Activated CD8-positive, alpha-beta memory T cell treated with anti-CD3 and anti-CD28 coated beads for 48 hours (primary cell): ENCODE measurements at regions not wholly inside any gene's neighbourhood (a gene's known extent, or its start where the extent isn't known, plus 50 kb on each side); places are given as distances from the start of the nearest gene placed in this dataset.

ENCODE experiments used
- DNase-seq, 3 experiments: peaks; one replicate each; pipeline ENCODE4 v3.0.0-alpha.2; 2020; ENCODE audit warnings: low read depth in 2 of 3, low spot score in 2 of 3

DNA sequence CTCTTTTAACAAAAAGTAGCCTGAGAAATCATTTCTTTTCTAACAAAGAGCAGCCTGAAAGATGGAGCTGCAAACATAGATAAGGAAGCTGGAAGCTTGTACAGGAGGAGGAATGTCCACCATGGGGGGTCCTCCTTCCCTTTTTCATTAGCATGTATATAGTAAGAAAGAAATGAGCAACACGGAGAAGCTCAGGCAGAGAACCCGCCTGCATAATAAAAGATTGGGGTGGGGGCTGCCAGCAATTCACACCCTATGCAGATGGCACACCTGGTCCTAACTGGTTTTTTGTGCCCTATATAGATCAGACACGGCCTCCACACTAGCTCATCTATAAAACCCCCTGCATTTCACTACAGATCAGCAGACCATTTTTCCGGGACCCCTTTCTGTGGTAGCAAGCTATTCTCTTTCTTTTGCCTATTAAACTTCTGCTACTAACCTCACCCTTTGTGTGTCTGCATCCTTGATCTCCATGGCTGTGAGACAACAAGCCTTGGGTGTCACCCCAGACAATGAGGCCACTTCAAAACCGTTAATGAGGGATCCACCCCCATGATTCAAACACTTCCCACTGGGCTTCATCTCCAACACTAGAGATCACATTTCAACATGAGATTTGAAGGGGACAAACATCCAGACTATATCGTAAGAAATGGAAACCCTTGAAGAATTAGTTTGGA, 167.5 kb upstream of the FREM2 start:
- no peak for DNase-seq

DNA sequence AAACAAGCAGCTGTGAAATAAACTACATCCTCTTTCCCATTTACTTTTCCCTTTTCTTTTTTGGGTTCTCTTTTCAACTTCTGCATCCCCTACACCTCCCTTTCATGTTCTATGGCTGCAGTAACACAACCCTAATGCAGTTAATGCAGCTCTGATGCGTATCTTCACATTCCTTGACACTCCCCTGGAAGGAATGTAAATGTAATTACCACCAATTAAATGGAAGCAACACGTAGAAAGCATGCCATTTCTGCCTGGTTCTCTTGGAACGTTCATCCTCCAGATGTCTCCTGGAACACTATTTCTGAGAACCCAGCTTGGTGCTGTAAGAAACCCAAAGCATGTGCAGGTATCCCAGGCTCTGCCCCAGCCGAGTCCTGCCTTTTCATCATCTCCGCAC, 166.8 kb upstream of the FREM2 start:
- no peak for DNase-seq

DNA sequence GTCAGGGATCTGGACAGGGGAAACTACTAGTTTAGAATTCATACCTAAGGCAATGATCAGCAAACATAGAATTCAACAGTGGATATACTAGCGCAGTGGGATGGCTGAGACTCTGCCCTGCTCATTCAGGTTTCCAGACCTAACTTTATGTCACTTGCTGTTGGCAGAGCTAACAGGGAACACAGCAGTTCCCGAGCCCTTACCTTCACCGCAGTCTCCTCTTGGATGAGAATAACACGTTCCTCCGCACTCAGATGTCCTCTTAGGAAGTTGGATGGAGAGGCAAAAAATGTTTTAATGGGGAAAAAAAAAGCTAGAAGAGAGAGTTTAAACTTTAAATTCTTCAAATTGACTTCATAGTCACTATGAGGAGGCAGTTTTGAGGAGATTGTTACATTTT, 159.7 kb upstream of the FREM2 start:
- no peak for DNase-seq

DNA sequence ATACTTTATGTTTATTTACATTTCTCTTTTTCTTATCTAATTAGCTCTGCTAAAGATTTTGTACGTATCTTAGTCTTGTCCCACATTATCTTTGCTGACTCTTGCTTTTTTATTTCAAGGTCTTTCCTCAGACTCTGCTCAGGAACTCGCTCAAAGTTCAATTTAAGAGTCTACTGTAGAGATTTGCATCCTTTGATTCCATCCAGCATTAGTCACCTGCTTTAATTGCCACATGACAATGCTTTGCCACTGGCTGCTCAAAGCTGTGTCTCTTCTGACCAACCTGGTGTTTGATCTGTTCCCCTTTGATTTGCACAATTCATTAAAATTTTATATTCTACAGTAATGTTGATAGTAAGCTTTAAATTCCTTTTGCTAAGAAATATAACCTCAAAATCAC, 157.9 kb upstream of the FREM2 start:
- no peak for DNase-seq

DNA sequence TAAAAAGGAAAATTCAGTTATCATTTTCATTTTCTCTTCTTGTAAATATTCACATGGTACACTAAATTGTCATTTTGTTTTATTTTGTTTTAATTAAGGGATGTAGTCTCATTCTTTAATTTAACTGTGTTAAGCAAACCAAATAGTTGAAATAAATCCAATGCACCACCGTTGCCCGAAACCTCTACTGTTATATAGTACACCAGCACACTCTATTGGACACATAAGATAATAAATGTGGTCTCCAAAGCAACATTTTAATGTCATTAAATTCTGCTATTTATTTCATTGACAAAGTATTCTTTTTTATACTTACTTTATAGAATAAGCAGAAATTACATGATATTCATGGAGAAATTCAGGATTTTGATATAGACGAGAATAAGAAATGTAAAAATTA, 156.4 kb upstream of the FREM2 start:
- DNase-seq = no peak

DNA sequence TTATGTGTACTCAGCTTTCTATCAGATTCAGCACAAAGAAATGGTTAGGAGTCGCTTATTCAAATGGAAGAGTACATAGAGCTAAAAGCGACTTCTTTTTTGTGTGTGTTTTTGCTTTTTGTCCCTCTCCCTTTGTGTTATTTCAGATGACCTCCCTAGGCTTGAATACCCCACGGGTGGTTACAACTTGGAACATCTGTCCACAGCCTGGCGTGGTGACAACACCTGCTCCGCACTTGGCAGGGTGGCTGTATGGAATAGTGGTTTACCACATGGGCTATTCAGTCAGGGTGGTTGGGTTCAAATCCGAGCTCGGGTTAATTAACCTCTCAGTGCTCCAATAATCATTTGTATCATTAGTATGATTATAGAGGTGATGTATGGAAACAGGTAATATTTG, 151.6 kb upstream of the FREM2 start:
- no peak for DNase-seq

DNA sequence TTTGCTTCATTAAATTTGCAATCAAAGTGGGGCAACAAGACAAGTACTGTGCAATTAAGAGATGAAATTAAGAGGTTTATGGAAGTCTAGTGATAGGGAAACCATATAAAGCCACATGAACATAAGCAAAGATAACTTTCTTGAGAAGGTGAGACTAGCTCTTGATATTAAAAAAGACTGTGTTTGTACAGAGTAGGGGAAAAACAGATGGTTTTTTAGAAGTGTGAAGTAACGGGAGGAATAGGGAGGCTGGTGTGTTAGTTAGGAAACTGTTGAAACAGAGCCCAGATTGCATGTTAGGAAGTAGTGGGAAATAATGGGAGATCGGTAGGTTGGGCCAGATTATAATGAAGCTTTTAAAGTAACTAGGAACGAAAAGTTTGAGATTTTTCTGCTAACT, 149.8 kb upstream of the FREM2 start:
- no peak for DNase-seq

DNA sequence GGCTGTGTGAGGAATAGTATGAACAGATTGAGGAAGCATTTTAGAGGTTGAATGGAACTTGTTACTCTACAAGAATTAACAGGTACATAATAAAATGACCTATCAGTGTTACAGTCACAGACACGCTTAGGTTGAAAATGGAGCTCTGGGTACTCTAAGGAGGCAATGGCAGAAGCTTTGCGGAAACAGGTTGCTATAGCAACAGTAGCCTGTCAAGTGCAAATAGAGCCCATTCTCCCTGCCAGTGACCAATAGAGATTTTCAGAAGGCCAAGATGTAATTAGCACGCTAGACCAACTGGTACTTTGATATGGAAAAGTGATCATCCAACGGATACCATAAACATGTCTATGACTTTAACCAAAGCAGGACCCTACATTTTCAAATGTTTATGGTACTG, 148.5 kb upstream of the FREM2 start:
- no peak for DNase-seq

DNA sequence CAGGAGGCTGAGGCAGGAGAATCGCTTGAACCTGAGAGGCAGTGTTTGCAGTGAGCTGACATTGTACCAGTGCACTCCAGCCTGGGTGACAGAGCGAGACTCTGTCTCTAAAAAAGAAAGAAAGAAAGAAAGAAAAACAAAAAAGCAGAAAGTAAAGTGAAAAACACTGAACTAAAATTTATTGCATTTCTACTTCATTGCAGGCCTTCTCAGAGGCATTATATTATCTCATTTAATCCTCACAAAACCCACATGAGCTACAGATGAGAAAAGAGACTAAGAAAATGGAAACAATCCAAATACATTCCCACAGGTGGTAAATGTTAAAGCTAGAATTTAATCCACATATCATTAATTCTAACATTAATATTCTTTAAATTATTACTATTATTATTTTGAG, 147.2 kb upstream of the FREM2 start:
- no peak for DNase-seq

DNA sequence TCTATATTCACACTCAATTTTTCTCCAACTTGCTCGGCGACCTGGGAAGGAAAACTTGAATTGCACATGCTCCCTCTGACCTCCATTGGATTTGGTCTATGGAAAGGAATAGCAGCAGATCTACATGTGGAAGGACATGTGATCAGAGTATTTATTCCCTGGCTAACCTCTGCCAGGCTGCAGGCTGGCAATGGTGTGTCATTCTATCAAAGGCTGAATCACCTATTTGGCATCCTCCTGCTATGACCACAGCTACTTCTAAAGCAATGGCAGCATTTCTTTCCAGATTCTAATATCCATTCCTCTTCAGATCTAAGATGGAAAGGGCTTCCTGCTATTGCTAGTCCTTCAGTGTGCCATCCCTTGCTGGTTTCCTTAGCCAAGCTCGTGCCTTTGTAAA, 144.3 kb upstream of the FREM2 start:
- DNase-seq = no peak

DNA sequence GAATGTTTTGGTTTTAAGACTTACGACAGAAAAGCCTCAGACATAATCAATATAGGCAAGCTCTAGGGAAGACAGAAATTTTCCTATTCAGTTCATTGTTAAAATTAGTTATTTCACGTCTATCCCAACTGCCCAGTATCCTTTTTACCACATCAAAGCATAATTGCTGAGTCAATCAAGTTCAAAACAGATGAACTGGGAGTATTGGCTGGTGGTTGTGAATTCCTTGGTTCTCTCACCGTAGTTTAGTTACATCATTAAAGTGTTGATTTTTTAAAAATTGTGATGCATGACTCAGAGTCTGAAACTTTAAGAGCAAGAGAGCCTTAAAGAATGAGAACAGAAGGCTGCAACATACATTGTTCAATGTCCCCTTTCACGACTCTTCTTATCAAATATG, 143.3 kb upstream of the FREM2 start:
- DNase-seq = no peak

DNA sequence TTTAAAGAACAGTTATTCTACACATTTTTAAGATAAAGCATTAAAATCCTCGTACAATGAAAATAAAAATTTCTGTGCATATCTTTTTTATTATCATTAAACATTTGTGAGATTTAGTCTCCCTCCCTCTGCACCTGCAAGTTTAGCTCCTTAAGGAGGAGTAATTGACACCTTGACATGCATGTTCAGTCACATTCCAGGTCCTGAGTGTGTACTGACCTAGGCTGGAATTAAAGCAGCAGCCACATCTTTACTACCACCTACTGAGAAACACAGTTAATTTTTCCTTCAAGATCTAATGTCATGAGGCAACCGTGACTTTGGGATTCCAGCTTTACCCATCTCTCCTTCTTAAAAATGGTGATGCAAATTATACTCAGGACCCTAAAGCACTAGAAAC, 123.1 kb upstream of the FREM2 start:
- no peak for DNase-seq

DNA sequence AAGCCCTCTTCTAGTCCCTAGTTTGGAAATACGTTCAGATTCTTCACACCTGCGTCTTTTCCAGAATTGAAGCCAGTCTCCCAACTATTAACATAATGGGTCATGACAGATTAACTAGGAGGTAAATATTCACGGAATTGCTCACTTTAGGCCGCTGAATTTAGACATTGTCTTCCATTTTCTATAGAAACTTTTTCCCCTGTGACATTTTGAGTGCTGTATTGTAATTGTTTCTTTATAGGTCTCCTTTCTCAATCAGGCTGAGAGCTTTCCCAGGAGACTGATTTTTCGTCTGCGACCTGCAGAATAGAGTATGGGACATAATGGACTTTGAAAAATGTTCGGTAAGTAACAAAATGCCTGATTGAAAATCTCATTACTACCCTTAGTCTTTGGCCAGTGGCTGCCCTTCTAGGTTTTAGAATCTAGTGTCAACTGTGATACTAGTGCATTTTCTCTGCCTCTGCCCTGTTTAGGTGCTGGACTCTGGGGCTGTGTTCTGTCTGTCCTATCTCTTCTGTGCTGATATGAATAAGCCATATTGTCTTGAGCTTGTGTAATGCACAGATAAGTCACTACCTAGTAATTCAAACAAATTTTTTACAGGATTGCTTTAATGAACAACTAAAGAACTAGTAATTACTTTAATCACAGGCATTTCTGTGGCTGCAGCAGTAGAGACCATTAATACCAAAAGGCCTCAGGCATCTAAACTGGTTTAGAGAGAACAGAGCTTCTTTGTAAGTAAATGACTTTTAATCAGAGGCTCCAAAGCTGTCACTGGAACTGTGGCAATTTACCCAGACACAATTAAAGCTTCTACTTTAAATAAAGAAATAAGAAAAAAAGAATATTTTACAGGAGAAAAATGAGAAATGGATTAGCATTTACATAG, 122.4 kb upstream of the FREM2 start:
- no peak for DNase-seq

DNA sequence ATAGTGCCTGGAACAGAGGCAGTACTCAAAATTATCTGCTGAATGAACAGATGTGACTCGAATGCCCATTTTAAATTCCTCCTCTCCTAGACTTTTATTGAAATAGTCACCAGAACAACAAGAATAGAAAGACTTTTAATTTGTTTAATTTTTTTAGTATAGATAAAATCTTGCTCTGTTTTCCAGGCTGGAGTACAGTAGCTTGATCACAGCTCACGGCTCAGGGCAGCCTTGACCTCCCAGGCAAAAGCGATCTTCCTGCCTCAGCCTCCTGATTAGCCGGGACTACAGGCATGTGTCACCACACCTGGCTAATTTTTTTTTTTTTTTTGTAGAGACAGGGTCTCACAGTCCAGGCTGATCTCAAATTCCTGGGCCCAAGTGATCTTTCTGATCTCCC, 120.9 kb upstream of the FREM2 start:
- DNase-seq = no peak

DNA sequence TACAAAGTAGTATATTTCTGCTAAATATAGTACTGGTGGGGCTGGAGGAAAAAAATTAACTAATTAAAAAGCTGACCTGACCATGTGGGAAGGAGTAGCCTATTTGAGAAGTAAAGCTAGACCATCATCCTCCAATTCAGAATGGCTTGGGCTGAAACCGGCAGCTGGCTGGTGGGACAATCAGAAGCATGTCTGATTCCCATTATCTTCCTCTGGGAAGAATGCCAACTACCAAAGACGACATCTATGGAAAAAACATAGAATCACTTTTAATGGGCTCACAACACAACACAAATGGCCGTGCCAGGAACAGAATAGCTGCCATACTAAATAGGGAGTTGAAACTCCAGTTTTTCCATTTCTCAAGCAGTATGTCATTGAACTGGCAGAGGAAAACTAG, 120.4 kb upstream of the FREM2 start:
- no peak for DNase-seq

DNA sequence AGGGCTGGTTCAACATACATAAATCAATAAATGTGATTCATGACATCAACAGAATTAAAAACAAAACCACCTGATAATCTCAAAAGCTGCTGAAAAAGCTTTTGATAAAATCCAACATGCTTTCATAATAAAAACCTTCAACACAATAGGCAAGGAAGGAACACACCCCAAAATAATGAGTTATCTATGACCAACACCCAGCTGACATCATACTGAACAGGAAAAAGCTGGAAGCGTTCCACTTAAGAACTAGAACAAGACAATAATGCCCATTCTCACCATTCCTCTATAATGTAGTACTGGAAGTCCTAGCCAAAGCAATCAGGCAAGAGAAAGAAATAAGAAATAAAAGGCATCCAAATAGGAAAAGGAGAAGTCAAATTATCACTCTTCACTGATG, 116.2 kb upstream of the FREM2 start:
- no peak for DNase-seq

DNA sequence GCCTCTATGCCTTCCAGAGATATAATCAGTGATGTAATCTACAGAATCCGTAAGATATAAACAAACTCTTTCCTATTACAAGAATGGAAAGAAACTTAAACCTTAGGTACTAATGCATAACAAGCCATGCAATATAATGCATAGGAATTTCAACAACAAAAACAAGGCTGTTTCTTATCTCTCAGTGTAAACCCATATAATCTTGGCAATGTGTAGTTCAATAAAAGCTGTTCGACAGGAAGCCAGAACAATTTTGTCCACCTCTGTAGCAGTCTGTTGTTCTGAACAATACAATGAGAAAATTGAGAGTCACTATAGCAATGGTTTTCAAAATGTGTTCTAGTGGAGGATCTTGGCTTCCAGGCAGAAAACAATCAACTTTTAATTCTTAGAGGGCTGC, 111.5 kb upstream of the FREM2 start:
- DNase-seq = no peak

DNA sequence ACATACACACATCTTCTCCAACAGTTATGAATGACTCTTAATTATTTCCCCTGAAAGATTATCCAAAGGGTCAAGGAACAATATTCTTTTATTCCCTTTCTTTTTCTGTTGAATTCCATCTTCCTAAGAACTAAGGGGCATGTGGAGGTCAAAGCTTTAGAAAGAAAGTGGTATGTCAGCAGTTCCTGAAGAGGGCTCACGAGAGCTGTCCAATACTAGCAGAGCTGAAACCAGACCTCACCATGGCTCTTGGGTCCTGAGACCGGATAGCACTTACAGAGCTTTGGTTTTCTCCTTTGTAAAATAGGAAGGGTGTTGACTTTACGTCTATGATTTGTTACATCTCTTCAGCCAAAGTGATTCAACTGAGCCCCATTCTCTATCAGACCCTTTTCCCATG, 109.8 kb upstream of the FREM2 start:
- no peak for DNase-seq

DNA sequence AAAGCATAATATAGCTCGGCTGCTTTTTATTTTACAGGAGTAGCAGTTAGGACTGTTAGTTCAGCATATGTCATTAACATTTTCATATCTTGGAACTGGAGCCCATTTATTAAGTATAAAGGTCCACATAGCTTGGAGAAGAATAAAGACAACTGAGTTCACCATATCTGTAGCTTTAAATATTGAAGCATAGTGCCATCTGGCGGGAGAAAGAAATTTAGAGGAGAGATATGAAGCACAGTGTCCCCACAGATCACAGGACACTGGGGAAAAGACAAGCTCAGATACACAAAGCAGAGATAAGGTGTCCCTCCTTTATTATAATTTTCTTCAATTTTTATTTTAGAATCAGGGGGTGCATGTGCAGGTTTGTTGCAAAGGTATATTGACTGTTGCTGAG, 104.7 kb upstream of the FREM2 start:
- DNase-seq = no peak

DNA sequence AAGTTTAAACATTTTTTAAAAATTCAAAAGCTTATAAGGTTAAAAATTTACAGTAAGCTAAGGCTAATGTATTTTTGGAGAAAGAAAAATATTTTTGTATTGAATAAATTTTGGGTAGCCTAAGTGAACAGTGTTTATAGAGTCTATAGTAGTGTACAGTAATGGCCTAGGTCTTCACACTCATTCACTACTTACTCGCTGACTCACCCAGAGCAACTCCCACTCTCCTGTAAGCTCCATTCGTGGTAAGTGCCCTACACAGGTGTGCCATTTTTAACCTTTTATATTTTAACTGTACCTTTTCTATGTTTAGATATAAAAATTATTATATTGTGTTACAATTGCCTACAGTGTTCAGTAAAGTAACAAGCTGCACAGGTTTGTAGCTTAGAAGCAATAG, 96.6 kb upstream of the FREM2 start:
- no peak for DNase-seq

DNA sequence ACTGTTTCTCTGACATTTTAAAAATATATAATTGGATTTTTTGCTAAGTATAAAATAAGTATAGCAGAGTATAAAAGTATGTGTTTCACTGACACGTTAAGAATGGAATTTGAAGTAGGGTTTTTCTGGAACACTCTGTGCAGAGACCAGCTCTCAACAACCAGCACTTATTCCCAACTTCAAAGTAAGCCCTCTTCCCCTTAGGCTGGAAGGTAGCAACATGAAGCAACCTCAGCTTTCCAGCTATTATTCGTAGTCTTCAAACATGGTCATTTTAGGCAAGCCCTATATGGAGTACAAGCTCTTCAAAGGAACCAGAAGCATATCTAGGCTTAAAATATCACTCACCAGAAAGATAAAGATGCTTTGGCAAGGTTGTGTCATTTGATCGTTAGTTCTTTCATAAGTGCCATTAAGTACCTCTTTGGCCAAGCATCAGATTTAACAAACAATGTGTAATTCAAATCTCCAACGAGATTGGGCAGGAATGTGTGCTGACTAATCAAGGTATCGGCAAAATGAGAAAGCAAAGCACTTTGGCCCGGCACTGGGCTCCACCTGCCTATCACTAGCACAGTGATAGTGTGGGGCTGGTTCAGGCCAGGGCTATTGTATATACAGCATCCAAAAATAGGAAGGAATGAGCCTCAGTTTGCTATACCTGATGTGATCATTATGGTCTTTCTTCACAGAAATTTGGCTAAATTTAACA, 95.9 kb upstream of the FREM2 start:
- no peak for DNase-seq

DNA sequence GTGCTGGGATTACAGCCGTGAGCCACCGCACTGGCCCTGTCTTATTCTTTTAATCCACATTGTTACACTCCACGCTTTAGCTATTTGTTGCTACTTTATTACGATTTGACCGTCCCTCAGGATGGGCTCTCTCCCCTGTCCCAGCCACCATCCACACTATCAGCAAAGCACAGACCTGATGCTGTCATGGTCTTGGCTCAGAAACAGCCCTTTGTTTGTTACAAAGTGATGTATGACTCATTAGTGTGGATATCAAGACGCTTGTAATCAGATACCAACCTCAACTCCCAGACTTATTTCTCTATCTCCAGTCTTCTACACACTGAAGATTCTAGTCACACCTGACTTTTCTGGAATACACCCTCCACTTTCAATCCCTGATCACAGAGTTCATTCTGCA, 84.6 kb upstream of the FREM2 start:
- no peak for DNase-seq
